ENCODE measurements at regions not wholly inside any gene's neighbourhood (a gene's known extent, or its start where the extent isn't known, plus 50 kb on each side); places are given as distances from the start of the nearest gene placed in this dataset.

GRCh38 chr14:87468531-87468930, 524.5 kb downstream of the GALC start:
- BruUV-seq (replicated peaks), result no TSS peak
- WGBS (ENCODE audit: low lambda C conversion rate), result 0% methylated on average over 1 of the region's 1 CpG
- intact Hi-C loops (cut with micrococcal nuclease; ENCODE audit: unreplicated experiment) (no loop called here), in situ Hi-C loops (cut with HindIII; ENCODE audit: extremely low pct_ligation_motif_present, low pct_unique_long_range_greater_than_20kb) (no loop called here)
- no peak for TF ChIP-seq XBP1 (CRISPR knock-in tag; IDR thresholded peaks at IDR 0.05)
- TF ChIP-seq ZNF17 (CRISPR knock-in tag; IDR thresholded peaks at IDR 0.05), result no peak
- FAIRE-seq, result no peak
- no peaks in the 10 kb centered on the region for H3K36me3 ChIP-seq (replicated peaks in 1 of 2; ENCODE audit: control insufficient read depth in 1 of 2, insufficient read depth in 2 of 2, low read length in 2 of 2)
- no peaks in the 10 kb centered on the region for H3K27me3 ChIP-seq (ENCODE audit: control insufficient read depth in 1 of 2, insufficient read depth in 2 of 2, low read length in 2 of 2)
- ATAC-seq, result no peak
- no peak overlapping the region for H3K27ac ChIP-seq (ENCODE audit: extremely low read length, insufficient read depth, low read length)
- H3K4me1 ChIP-seq (ENCODE audit: insufficient read depth, low read length), result no peaks in the 10 kb centered on the region
- no peak for DNase-seq (ENCODE audit: low spot score)
- ChIA-PET POLR2A (no interaction called here), CTCF (ENCODE audit: low intra/inter-chr PET ratio, low total read pairs) (no interaction called here)
- H3K4me3 ChIP-seq (replicated peaks in 1 of 3; ENCODE audit: insufficient read depth in 1 of 3, low read depth in 2 of 3, low read length in 3 of 3), result no peak overlapping the region
- H4K20me1 ChIP-seq (ENCODE audit: insufficient read depth, low read length), result no peaks in the 10 kb centered on the region
- H2AFZ ChIP-seq (ENCODE audit: low read length), result no peak overlapping the region
- H3K9me3 ChIP-seq (ENCODE audit: low read length), result peaks cover 19% of the 10 kb centered on the region; the same call in 1 of the 2 replicates
- no peak overlapping the region for H3K4me2 ChIP-seq (ENCODE audit: low read depth, low read length)
- H3K79me2 ChIP-seq (ENCODE audit: insufficient read depth, low read length), result no peaks in the 10 kb centered on the region
- H3K9ac ChIP-seq (ENCODE audit: insufficient read depth, low read depth, low read length), result no peak overlapping the region

DNA sequence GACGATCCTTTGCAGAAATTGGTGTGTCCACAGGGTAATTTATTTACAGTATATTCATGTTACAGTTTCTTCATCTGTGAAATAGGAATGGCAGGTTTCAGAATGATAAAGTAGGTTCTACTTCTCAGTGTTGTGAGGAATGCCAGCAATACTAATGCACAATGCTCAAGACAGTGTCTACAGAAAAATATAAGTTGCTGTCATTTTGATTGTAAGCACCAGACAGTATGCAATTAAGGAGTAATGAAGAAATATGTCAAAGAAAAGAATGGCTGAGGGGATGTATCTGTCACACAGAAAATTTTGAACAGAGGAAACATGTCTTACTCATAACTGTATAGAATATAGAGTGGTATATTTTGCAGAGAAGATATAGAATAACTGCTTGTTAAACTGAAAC, 525.4 kb downstream of the GALC start:
- WGBS (ENCODE audit: low lambda C conversion rate), result 0% methylated on average over 1 of the region's 1 CpG
- no peak overlapping the region for H3K9ac ChIP-seq (ENCODE audit: insufficient read depth, low read depth, low read length)
- intact Hi-C loops (cut with micrococcal nuclease; ENCODE audit: unreplicated experiment), result no loop called here
- no peaks in the 10 kb centered on the region for H3K27me3 ChIP-seq (ENCODE audit: control insufficient read depth in 1 of 2, insufficient read depth in 2 of 2, low read length in 2 of 2)
- H3K4me3 ChIP-seq (replicated peaks in 1 of 3; ENCODE audit: insufficient read depth in 1 of 3, low read depth in 2 of 3, low read length in 3 of 3), result no peak overlapping the region
- no peak for DNase-seq (ENCODE audit: low spot score)
- no peaks in the 10 kb centered on the region for H3K79me2 ChIP-seq (ENCODE audit: insufficient read depth, low read length)
- FAIRE-seq, result no peak
- ATAC-seq, result no peak
- no peaks in the 10 kb centered on the region for H3K4me1 ChIP-seq (ENCODE audit: insufficient read depth, low read length)
- no peaks in the 10 kb centered on the region for H3K36me3 ChIP-seq (replicated peaks in 1 of 2; ENCODE audit: control insufficient read depth in 1 of 2, insufficient read depth in 2 of 2, low read length in 2 of 2)
- in situ Hi-C loops (cut with HindIII; ENCODE audit: extremely low pct_ligation_motif_present, low pct_unique_long_range_greater_than_20kb), result no loop called here
- H4K20me1 ChIP-seq (ENCODE audit: insufficient read depth, low read length), result no peaks in the 10 kb centered on the region
- no TSS peak for BruUV-seq (replicated peaks)
- no peak overlapping the region for H3K4me2 ChIP-seq (ENCODE audit: low read depth, low read length)
- no peak overlapping the region for H2AFZ ChIP-seq (ENCODE audit: low read length)
- TF ChIP-seq GRHL1 (CRISPR knock-in tag; conservative IDR thresholded peaks at IDR 0.05) (no peak), NRL (CRISPR knock-in tag; IDR thresholded peaks at IDR 0.05; ENCODE audit: borderline replicate concordance) (no peak), RFXANK (CRISPR knock-in tag; IDR thresholded peaks at IDR 0.05) (no peak), ZNF740 (CRISPR knock-in tag; IDR thresholded peaks at IDR 0.05) (no peak), ETS1 (CRISPR knock-in tag; IDR thresholded peaks at IDR 0.05) (no peak), ZFP90 (CRISPR knock-in tag; IDR thresholded peaks at IDR 0.05; ENCODE audit: borderline replicate concordance) (no peak)
- peaks cover 22% of the 10 kb centered on the region; the same call in 1 of the 2 replicates for H3K9me3 ChIP-seq (ENCODE audit: low read length)
- ChIA-PET POLR2A (no interaction called here), CTCF (ENCODE audit: low intra/inter-chr PET ratio, low total read pairs) (no interaction called here)
- no peak overlapping the region for H3K27ac ChIP-seq (ENCODE audit: extremely low read length, insufficient read depth, low read length)
